Colonic mucosa (tissue), 4 donors: ENCODE measurements at regions not wholly inside any gene's neighbourhood (a gene's known extent, or its start where the extent isn't known, plus 50 kb on each side); places are given as distances from the start of the nearest gene placed in this dataset.

Experiments
- DNase-seq: peaks from one replicate; pipeline ENCODE4 v3.0.0-alpha.2; 2020
- H3K27ac ChIP-seq: fragments of 200-600 bp; one replicate; pipeline ENCODE4 v1.8.0; 2021
- H3K27me3 ChIP-seq: fragments of 200-600 bp; one replicate; pipeline ENCODE4 v1.8.0; 2021
- H3K36me3 ChIP-seq: fragments of 200-600 bp; one replicate; pipeline ENCODE4 v1.8.0; 2021
- H3K4me1 ChIP-seq: fragments of 200-600 bp; one replicate; pipeline ENCODE4 v1.8.0; 2021; ENCODE audit warnings: mild to moderate bottlenecking
- H3K4me3 ChIP-seq: fragments of 200-600 bp; one replicate; pipeline ENCODE4 v1.8.0; 2021
- H3K9ac ChIP-seq, 2 donors: one replicate each; pipeline ENCODE4 v1.7.0; 2013; ENCODE audit warnings: control low read depth in 2 of 2, low read depth in 2 of 2, low read length in 2 of 2
- H3K9me3 ChIP-seq: fragments of 200-600 bp; one replicate; pipeline ENCODE4 v1.8.0; 2021
- CTCF ChIP-seq: fragments of 200-600 bp; IDR thresholded peaks from one replicate; pipeline ENCODE4 v1.8.0; 2022; ENCODE audit warnings: antibody characterized with exemption, mild to moderate bottlenecking
- intact Hi-C: fragments of 100-400 bp; cut with DNase I; formaldehyde crosslinking; loops from one replicate; pipeline ENCODE4 v1.14.1; 2022
- donor health status: healthy.
- donor health status: DM: no; HTN: no; CAD: no.
- donor health status: DM: no; HTN: no; CAD: no.

GRCh38 chr5:138702166-138703077, 50.8 kb upstream of the CTNNA1 start:
- Histone ChIP-seq H3K9me3 (no peaks in the 10 kb centered on the region), H3K4me1 (no peaks in the 10 kb centered on the region), H3K27me3 (no peaks in the 10 kb centered on the region), H3K36me3 (no peaks in the 10 kb centered on the region), H3K27ac (no peak overlapping the region), H3K4me3 (no peak overlapping the region), H3K9ac (no peak overlapping the region)
- no peak for DNase-seq
- no peak for TF ChIP-seq CTCF
- intact Hi-C loops, result no loop called here

GRCh38 chr5:138701678-138702077, 51.5 kb upstream of the CTNNA1 start:
- intact Hi-C loops, result no loop called here
- H3K36me3 ChIP-seq, result no peaks in the 10 kb centered on the region
- no peaks in the 10 kb centered on the region for H3K27me3 ChIP-seq
- TF ChIP-seq CTCF, result no peak
- H3K9ac ChIP-seq, result no peak overlapping the region
- H3K4me1 ChIP-seq, result no peaks in the 10 kb centered on the region
- H3K27ac ChIP-seq, result no peak overlapping the region
- DNase-seq, result no peak
- no peak overlapping the region for H3K4me3 ChIP-seq
- no peaks in the 10 kb centered on the region for H3K9me3 ChIP-seq

- no peaks in the 10 kb centered on the region for H3K9me3 ChIP-seq
- TF ChIP-seq CTCF, result no peak
- no peak for DNase-seq
- no peaks in the 10 kb centered on the region for H3K36me3 ChIP-seq
- no peak overlapping the region for H3K9ac ChIP-seq
- no peaks in the 10 kb centered on the region for H3K27me3 ChIP-seq
- H3K4me1 ChIP-seq, result no peaks in the 10 kb centered on the region
- H3K27ac ChIP-seq, result no peak overlapping the region
- no peak overlapping the region for H3K4me3 ChIP-seq
- intact Hi-C loops, result no loop called here
Measured at GRCh38 chr5:138700581-138701362, 52.5 kb upstream of the CTNNA1 start.

GRCh38 chr5:138699482-138699881, 53.7 kb upstream of the CTNNA1 start:
- intact Hi-C loops, result no loop called here
- DNase-seq, result no peak
- TF ChIP-seq CTCF, result no peak
- Histone ChIP-seq H3K27ac (no peak overlapping the region), H3K36me3 (no peaks in the 10 kb centered on the region), H3K9me3 (no peaks in the 10 kb centered on the region), H3K4me1 (no peaks in the 10 kb centered on the region), H3K27me3 (no peaks in the 10 kb centered on the region), H3K4me3 (no peak overlapping the region), H3K9ac (no peak overlapping the region)

- Histone ChIP-seq H3K4me1 (no peaks in the 10 kb centered on the region), H3K4me3 (no peak overlapping the region), H3K36me3 (no peaks in the 10 kb centered on the region), H3K9me3 (no peaks in the 10 kb centered on the region), H3K27me3 (no peaks in the 10 kb centered on the region), H3K27ac (no peak overlapping the region), H3K9ac (no peak overlapping the region)
- no peak for TF ChIP-seq CTCF
- intact Hi-C loops, result no loop called here
- no peak for DNase-seq
Measured at GRCh38 chr5:138698713-138699112, 54.5 kb upstream of the CTNNA1 start.
